H1 (cell line): ENCODE measurements at regions not wholly inside any gene's neighbourhood (a gene's known extent, or its start where the extent isn't known, plus 50 kb on each side); places are given as distances from the start of the nearest gene placed in this dataset. TPM values are rescaled to one million over a fixed set of nuclear protein-coding genes. Genes with fewer than 3 reads are reported as not detected.

Source experiments
- CTBP2 ChIP-seq: IDR thresholded peaks from 2 replicates; pipeline ENCODE4 v1.7.0; 2011; ENCODE audit warnings: borderline replicate concordance, mild to moderate bottlenecking, moderate library complexity, mixed read lengths, low read length; ENCODE audit not compliant: insufficient read depth, insufficient read length
- small RNA-seq: library from polyadenylated mRNA; stranded (forward); fragments of <200 nt; extraction: miRNeasy Mini kit (QIAGEN cat#:217004); gene quantifications from one replicate; pipeline ENCODE3, GENCODE V24; 2013; ENCODE audit not compliant: insufficient read depth

DNA sequence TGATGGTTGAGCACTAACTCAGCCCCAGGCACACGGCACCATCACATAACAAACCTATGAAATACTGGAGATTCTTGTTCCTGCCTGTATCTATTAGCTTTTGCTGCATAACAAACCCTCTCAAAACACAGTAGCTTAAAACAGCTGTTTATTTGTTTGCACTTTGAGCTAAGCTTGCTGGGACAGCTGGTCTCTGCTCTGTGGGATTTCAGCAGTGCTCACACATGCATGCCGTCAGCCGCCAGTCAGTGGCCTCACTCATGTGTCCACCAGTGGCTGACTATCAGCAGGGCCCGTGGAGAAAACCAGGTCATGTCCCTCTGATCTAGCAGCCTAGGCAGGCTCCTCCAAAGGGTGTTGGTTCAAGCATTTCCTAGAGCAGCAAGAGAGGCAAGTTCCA lies 52.8 kb upstream of the RAB12 start (continued):
- TF ChIP-seq CTBP2 = no peak

Small RNA genes in the stretch of these regions (small RNA-seq; reads per million reads assigned to genes)
- gene RN7SL50P = not detected
